ENCODE measurements at regions not wholly inside any gene's neighbourhood (a gene's known extent, or its start where the extent isn't known, plus 50 kb on each side); places are given as distances from the start of the nearest gene placed in this dataset.
"Not testable (repeated sequence)": the region's sequence is repeated elsewhere in the genome, so short reads cannot be mapped to it uniquely, and the experiment has no call there.

DNA sequence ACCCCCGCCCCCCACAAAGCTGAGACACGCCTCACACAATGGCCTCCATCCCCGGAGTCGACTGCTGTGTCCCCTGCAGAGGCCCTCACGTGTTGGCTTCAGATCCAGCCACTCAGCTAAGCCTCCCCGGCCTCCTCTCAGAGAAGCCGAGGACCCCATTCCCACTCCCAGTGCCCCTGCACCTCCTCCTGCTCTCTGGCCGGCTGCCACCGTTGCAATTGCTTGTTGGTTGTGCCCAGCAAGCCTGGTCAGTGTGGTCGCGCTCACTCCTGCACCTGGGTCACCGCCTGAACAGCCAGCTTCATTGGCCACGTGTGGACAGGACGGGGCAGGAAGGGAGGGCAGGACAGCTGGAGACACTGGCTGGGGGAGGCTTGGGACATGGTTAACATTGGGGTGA, 191.5 kb upstream of the SALL3 start:
- no peak for DNase-seq (ENCODE audit: low read depth)

DNA sequence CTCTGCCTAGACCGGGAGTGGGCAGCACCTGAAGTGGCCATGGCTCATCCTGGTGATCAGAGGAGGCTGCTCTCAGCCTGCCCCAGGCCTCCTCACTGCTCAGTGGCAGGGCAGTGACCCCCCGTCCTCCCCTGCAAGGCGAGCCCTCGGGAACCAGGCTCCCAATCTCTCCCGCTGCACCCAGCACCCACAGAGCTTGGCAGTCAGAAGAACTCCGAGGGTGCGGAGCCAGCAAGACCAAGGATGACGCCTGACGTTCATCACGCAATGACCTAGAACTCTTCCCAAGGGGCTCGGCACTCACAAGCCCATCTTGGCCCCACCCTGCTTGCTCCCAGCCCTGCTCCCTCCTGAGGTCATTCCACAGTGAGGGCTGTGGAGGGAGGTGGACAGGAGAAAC, 189.8 kb upstream of the SALL3 start:
- no peak for DNase-seq (ENCODE audit: low read depth)

DNA sequence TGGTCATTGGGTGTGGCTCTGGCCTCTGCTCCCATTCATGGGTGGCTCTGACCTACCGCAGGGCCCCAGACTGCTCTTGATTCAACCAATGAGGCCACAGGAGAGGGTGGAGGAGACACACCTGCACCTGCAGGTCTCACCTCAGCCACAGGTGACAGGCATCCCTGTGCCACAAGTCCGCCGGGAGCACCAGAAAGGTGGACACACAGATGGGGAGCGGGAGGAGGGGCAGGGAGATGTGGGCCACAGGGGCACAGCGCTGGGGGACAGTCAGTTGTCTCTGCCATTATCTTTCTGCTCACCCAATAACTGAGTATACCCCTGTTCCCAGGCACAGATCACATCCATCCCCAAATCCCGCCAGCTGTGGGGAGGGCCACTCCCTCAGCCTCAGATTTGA, 189.1 kb upstream of the SALL3 start:
- no peak for DNase-seq (ENCODE audit: low read depth)

DNA sequence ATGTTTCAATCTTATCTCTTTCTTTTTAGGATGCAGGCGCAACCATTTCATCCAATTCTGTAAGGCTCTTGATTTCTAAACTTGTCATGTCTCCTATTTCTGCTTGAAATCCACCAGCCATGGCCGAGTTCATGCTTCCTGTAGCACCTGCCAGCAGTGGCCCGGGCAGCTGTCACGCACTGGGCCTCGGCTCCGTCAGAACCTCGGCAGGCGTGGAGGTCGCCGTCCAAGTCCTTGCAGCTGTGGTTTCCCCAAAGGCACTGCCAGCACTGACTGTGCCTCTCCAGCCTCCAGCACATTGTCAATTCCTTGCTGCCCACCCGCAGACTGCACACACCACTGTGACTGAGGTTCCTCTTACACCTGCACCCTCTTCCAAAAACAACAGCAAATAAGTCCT, 188.7 kb upstream of the SALL3 start:
- DNase-seq (ENCODE audit: low read depth): no peak

DNA sequence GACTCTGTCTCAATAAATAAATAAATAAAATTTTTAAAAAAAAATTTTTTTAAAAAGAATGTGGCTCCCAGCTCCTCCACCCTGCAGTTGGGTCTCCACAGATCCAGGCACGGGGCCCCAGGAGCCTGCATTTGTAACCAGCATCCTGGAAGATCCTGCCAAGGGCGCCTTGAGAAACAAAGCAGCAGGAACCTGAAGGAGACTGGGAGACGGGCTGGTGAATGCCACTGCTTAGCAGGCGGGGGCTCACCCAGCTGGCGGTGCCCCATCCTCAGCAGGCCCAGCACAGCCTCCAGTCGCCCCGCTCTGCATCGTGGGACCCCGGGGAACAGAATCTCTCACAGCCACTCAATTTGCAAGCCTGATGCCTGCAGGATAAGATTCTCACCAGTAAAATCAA, 187.5 kb upstream of the SALL3 start:
- DNase-seq (ENCODE audit: low read depth): no peak

DNA sequence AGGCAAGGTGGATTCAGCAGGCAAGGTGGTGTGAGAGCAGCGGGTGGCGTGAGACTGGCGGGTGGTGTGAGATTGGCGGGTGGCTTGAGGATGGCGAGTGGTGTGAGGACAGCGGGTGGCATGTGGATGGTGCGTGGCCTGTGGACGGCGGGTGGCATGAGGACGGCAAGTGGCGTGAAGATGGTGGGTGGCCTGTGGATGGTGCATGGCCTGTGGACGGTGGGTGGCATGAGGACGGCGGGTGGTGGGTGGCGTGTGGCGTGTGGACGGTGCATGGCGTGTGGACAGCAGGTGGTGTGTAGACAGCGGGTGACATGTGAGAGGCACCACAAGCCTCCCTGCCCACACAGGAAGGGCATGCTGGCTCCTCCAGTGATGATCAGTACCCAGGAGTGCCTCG, 186.9 kb upstream of the SALL3 start:
- no peak for DNase-seq (ENCODE audit: low read depth)

DNA sequence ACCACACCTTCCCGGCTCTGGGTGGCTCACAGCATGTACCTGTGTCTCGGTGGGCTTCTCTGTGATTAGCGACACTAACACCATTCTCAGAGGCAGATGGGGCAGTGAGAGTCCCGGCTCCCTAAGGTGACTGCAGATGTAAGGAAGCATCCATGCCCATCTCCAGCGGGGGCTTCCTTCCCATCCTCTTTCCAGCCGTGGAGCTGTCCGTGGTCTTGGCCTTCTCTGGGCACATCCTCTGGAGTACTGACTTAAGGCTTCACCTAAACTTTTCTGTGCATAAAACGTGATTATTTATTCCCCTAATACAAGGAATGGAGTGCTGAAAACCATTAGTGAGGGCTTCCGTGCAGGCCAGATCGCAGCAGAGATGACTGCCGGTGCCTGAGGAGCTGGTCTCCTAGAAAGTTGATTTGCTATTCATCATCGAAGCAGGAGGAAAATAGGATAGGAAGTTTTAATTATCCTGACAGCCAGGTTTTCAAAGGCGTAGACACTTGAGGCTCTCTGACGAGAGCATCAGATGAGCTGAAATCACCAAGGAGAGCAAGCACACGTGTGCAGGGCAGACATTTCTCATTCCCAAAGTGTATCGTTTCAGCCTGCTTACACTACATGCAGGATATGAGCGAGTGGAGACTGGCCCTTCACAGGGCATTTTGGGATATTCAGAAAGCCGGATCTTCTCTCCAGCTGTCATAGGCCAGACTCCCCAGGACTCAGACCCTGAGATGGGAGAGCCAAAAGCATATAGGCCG, 186.1 kb upstream of the SALL3 start:
- no peak for DNase-seq (ENCODE audit: low read depth)

DNA sequence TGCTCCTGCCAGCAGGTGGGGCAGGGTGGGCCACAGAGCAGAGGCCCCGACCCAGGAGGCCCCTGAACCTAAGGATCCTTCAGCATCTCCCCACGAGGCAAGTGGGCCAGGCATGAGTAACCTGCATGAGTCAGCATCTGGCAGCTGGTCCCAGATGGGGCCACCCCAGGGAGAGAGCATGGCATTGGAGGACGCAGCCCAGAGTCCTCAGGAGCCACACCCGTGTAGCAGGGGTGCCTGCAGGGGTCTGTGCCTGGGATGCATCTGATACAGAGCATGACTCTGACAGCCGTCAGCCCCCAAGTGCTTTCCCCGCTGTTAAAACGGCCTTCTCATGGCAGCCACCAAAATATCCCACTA, 185.6 kb upstream of the SALL3 start:
- DNase-seq (ENCODE audit: low read depth): no peak

DNA sequence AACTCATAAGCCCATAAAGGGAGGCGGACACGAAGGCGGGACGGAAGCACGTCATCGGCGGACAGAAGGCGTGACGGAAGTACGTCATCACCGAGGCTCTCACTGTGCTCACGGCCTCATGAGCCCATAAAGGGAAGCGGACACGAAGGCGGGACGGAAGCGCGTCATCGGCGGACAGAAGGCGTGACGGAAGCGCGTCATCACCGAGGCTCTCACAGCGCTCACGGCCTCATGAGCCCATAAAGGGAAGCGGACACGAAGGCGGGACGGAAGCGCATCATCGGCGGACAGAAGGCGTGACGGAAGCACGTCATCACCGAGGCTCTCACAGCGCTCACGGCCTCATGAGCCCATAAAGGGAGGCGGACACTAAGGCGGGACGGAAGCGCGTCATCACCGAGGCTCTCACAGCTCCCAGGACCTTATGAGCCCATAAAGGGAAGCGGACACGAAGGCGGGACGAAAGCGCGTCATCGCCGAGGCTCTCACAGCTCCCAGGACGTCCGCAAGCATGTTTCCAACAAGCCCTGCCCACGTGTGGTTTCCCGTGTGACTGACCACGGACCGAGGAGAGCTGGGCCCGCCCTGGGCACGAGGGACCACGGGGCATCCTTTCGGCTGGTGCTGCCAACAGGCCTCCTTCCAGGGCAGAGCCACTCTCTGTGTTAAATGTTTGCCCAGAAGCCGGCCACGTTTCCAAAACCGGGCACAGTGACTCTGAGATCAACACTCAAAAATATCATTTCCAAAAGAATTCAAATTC, 182.7 kb upstream of the SALL3 start:
- DNase-seq (ENCODE audit: low read depth): no peak

DNA sequence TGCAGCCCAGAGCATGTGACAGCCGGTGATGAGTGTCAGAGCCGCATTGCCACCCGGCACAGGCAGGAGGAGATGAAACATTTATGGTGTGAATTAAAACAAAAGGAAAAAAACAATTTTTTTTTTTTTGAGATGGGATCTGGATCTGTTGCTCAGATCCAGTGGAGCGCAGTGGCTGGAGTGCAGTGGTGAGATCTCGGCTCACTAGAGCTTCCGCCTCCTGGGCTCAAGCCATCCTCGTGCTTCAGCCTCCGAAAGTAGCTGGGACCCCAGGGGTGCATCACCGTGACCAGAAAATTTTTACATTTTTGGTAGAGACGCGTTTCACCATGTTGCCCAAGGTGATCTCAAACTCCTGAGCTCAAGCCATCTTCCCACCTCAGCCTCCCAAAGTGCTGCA, 182.1 kb upstream of the SALL3 start:
- DNase-seq (ENCODE audit: low read depth): no peak

DNA sequence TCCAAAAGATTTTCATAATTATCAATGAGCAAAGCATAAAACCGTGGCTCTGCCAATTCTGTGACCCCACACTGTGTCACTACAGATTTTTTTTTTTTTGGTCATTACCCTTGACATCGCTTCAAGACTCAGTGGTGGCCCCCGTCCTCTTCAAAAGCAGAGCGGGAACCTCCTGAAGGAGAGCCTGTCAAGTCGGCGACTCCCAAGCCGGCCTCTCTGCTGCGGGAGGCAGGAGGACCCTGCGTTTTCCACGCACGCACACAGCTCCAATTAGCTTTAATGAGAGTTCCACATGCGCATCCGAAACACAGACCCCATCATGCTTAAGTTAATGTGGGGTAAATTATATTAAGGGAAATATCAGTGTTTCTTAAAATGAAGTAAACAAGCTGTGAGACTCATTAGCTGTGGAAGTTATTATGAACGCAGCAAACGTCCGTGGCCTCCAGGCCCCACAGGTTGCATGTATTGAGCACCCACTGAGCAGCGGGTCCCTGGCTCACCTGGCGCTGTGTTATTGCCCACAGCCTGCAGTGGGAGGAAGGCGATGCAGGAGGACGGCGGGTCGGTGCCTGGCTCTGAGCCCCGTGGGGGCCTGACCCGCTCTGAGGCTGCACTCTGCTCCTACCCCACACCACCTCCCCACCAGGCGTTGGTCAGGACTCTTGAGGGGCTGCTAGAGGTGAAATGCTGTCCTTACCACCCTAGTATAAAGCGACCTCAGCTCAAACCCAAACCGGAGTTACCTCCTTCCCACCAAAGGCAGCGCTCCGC, 181.0 kb upstream of the SALL3 start:
- no peak for DNase-seq (ENCODE audit: low read depth)

DNA sequence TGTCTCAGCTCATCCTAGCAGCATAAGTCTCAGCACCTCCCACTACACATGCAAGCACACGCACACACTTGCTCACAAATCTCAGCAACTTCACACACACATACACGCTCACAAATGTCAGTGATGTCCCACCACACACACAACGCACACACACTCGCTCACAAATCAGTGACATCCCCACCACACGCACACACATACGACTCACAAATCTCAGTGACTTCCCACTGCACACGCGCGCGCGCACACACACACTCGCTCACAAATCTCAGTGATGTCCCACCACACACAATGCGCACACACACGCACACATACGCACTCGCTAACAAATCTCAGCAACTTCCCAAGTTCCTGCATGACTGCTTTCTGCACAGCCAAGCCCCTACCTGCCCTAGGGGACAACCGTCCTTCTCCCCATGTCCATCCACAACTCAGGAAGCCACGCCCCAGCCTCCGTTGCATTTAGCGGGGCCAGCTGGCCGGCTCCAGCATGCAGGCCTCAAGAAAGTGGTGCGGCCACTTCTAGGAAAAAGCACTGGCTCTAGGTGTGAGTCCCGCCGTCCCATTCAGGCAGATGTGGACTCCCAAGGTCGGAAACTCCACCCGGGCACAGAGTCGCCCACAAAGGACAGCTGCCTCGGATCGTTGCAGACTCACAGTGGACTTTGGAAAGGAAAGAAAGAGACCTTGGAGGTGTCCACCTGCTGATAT, 180.1 kb upstream of the SALL3 start:
- no peak for DNase-seq (ENCODE audit: low read depth)

DNA sequence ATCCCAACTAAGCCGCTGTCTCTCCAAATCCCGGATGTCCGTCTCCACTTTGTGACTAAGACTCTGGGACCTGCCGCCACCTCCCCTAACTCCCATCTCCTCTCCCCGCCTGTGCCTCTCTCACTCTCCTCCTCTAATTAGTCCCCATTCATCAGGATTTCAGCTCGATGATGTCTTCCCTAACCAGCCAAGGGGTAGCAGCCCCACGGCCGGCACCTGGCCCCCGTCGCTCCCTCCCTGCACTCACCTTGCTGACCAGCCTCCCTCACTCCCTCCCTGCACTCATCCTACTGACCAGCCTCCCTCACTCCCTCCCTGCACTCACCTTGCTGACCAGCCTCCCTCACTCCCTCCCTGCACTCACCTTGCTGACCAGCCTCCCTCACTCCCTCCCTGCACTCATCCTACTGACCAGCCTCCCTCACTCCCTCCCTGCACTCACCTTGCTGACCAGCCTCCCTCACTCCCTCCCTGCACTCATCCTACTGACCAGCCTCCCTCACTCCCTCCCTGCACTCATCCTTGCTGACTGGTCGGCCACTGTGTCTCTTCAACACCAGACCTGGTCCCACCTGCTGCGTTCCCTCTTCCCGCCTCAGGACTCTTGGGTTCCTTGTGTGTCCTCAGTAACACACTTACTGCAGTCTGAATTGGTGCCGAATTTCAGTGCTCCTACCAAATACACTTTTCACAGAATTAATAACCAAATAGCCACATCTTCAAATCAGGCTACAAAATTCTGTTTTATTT, 179.3 kb upstream of the SALL3 start:
- not testable (repeated sequence) for DNase-seq (ENCODE audit: low read depth)

DNA sequence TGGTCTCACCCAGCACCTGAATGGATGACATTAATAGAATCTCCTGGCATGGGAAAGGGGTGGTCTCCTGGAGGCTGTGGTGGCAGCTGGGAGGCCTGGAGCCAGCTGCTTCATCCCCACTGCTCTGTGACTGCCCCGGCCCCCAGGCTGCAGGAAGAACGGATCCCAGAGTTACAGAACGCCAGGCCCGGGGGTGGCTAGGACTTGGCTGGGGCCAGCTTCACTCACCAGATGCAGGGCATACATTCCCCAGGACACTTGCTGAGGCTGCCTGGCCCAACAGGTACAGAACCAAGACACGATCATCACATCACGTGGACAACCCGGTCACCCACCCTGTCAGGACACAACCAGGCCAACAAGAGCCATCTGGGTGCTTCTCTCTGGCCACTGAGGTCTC, 178.6 kb upstream of the SALL3 start:
- no peak for DNase-seq (ENCODE audit: low read depth)

DNA sequence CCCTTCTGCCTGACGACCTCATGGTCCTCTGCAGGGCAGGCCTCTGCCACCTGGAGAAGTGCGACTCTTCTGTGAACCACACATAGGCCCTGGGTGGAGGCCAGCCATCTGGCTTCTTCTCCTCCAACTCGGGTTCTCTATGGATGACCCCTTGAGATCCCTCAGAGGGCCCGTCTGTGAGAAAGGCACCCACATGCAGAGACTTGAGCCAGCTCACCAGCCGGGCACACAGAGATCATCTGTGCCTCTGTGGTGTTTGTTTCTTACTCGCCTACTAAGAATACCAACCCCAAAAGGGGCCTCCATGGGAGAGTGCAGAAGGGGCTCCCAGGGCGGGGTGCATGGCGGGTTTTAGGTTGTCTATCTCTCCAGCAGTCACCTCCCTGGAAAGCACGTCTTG, 176.5 kb upstream of the SALL3 start:
- DNase-seq (ENCODE audit: low read depth): no peak

DNA sequence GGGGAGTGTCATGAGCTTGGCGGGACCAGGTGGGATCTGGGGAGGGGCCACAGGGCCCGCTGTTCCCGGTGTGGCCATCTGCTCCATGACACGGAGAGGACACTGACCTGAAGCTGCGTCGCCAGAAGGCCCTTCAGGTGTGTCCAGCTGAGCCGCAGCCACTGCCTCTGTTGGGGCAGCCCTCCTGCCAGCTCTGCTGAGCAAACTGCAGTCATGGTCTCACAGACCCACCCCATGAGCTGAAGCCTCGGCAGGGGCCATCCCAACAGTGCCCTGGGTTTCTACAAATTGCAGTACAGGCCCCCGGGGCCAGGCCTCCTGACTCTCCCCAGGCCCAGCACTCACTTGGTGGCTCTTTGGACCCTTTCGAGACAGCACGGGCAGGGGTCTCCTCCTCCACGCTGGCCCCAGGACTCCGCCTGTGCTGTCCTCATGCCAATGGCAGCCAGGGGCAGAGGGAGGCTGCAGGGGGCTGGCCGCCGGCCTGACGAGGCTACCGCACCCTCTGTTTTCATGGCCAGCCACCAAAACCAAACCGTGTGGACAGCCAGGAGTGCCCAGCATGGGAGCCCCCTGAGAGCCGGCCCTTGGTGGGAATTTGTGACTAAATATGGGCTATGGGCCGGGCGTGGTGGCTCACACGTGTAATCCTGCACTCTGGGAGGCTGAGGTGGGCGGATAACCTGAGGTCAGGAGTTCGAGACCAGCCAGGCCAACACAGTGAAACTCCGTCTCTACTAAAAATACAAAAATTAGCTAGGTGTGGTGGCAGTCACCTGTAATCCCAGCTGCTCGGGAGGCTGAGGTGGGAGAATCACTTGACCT, 175.2 kb upstream of the SALL3 start:
- DNase-seq (ENCODE audit: low read depth): no peak

DNA sequence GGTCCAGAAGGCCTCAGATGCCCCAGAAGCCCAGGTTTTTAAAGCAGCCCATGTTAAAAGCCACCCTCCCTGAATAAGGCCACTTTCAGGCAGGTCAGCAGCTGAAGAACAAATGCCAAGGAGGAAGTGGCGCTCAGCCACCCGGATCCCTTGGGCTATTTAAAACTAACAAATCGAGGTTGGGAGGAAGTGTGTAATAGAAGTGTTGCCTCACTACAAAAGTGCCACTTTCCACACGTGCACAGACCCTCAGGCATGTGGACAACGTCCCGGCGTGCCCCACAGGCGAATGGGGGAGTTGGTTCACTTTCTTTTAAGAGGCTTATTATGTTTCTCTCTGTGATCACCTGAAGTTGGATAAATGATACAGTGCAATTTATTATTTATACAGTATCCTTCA, 173.8 kb upstream of the SALL3 start:
- DNase-seq (ENCODE audit: low read depth): no peak

DNA sequence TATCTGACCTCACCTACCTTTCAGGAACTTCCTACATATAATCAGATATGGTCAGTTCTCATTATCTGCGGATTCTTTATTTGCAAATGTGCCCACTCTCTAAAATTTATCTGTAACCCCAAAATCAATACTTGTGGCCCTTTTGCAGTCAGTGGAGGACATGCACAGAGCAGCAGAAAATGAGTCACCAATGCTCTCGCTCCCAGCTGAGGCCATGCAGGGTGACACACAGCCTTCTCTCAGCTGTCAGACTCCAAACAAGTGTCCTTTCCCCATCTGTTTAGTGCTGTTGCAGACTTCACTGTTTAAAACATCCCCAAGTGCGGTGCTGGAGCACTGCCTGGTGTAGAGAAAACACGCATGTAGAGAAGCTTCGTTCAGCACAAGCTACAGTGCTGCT, 171.9 kb upstream of the SALL3 start:
- no peak for DNase-seq (ENCODE audit: low read depth)

DNA sequence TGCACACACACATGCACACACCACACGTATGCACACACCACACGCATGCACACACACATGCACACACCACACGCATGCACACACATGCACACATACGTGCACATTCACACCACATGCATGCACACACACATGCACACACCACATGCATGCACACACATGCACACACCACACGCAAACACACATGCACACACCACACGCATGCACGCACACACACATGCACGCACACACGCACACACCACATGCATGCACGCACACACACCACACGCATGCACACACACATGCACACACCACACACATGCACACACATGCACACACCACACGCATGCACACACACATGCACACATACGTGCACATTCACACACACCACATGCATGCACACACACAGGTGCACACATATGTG, 169.8 kb upstream of the SALL3 start:
- no peak for DNase-seq (ENCODE audit: low read depth)

DNA sequence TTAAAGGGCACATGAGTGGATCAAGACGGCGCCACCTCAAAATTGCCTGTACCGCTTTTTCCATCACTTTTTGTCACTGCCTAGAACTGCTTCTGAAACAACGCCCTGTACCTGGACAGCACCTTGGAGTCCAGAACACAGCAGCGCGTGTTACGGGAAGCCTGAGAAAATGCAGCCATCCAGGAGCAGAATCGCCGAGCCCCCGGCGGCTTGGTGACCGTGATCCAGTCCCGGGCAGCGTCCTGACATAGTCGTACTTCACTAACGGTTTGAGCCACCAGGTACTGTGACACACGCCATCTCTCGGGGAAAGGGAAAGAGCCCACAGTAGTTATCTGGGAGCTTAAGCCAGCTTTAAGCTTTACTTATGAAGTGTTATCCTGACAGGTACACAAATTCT, 168.9 kb upstream of the SALL3 start:
- no peak for DNase-seq (ENCODE audit: low read depth)

DNA sequence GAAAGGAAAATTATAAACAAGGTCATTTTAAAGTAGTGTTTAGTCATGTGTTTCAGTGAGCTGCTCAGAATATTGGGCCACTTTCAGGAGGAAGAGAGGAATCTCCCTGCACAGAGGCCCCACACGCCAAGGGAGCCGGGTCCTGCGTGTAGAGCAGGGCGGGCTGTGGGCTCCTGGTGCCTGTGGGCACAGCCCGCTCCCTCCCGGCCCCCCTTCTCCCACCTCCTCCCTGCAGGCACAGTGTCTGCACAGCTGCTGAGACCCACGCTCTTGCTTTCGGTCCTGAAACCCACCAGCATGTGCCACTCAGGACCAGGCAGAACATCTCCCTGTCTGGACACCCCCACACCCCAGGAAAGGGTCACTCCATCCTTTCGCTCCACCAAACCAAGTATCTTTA, 167.6 kb upstream of the SALL3 start:
- no peak for DNase-seq (ENCODE audit: low read depth)

Data from RPMI7951 (cell line).